B cell (primary cell): ENCODE measurements at regions not wholly inside any gene's neighbourhood (a gene's known extent, or its start where the extent isn't known, plus 50 kb on each side); places are given as distances from the start of the nearest gene placed in this dataset.

ENCODE experiments used
- ATAC-seq: fragments of 200-7000 bp; cut with Tn5 transposase; one replicate; pipeline ENCODE4 v1.10.0; 2021; ENCODE audit warnings: low read depth, mild to moderate bottlenecking, moderate number of reproducible peaks, moderate library complexity
- CTCF ChIA-PET: fragments of 350-600 bp; sonication (Branson Sonifier 250); formaldehyde crosslinking; loops from one replicate; lab custom pipeline; 2021; ENCODE audit warnings: antibody characterized with exemption, inconsistent platforms; lab: Charles Lee
- POLR2A ChIA-PET: fragments of 350-600 bp; sonication (Branson Sonifier 250); formaldehyde crosslinking; loops from one replicate; lab custom pipeline; 2021; ENCODE audit warnings: antibody characterized with exemption; lab: Charles Lee
- DNase-seq: peaks from one replicate; pipeline ENCODE4 v3.0.0; 2013
- H2AFZ ChIP-seq: 2 replicates; pipeline ENCODE4 v1.6.1; 2012; ENCODE audit warnings: mild to moderate bottlenecking, low read depth, low read length; ENCODE audit not compliant: insufficient read depth, poor library complexity, severe bottlenecking
- H3K27ac ChIP-seq, 2 donors: 1 replicate in 1 of 2; 2 replicates in 1 of 2; pipeline ENCODE4 v1.5.1; 2012 to 2013; ENCODE audit warnings: low read length in 2 of 2, mild to moderate bottlenecking in 2 of 2, moderate library complexity in 1 of 2
- H3K27me3 ChIP-seq, 4 experiments: fragments of 200-600 bp in 1 of 4; sonication (generic) in 1 of 4; replicated peaks in 1 of 4; 1 replicate in 2 of 4; 2 replicates in 2 of 4; pipeline versions ENCODE4 v1.6.1 to v1.7.0; 2013 to 2016; ENCODE audit warnings: low read length in 3 of 4, mild to moderate bottlenecking in 2 of 4, mixed read lengths in 1 of 4, moderate library complexity in 1 of 4; ENCODE audit not compliant: insufficient read depth in 4 of 4, control insufficient read depth in 3 of 4; ENCODE audit errors: control extremely low read depth in 1 of 4
- H3K36me3 ChIP-seq, 2 experiments: replicated peaks in 1 of 2; 1 replicate in 1 of 2; 2 replicates in 1 of 2; pipeline versions ENCODE4 v1.6.1 to v1.7.1; 2013; ENCODE audit warnings: low read length in 1 of 2; ENCODE audit not compliant: insufficient read depth in 2 of 2, control insufficient read depth in 1 of 2; ENCODE audit errors: control extremely low read depth in 1 of 2, extremely low read depth in 1 of 2
- H3K4me1 ChIP-seq, 2 donors: fragments of 200-600 bp in 1 of 2; sonication (generic) in 1 of 2; 1 replicate in 1 of 2; 2 replicates in 1 of 2; pipeline versions ENCODE4 v1.5.1 to v1.6.1; 2013 to 2017; ENCODE audit warnings: low read length in 2 of 2; ENCODE audit not compliant: control insufficient read depth in 2 of 2, insufficient read depth in 2 of 2
- H3K4me2 ChIP-seq: replicated peaks from 2 replicates; pipeline ENCODE3; 2012; ENCODE audit warnings: mild to moderate bottlenecking, low read depth, low read length; ENCODE audit not compliant: poor library complexity, severe bottlenecking
- H3K4me3 ChIP-seq, 5 experiments: fragments of 200-600 bp in 1 of 5; sonication (generic) in 1 of 5; 1 replicate in 3 of 5; 2 replicates in 2 of 5; pipeline versions ENCODE4 v1.5.1 to v1.7.0; 2011 to 2016; ENCODE audit warnings: low read length in 4 of 5, mild to moderate bottlenecking in 4 of 5, low read depth in 2 of 5, control low read depth in 1 of 5, moderate library complexity in 1 of 5; ENCODE audit not compliant: insufficient read depth in 1 of 5; ENCODE audit errors: control extremely low read depth in 1 of 5, extremely low read depth in 1 of 5
- H3K79me2 ChIP-seq: fragments of 200-600 bp; sonication (generic); one replicate; pipeline ENCODE4 v1.6.0; 2016; ENCODE audit warnings: low read length; ENCODE audit not compliant: control insufficient read depth, insufficient read depth
- H3K9ac ChIP-seq: fragments of 200-600 bp; sonication (generic); 2 replicates; pipeline ENCODE4 v1.6.1; 2017; ENCODE audit warnings: mild to moderate bottlenecking, low read length, moderate library complexity
- H3K9me3 ChIP-seq, 3 donors: one replicate each; pipeline versions ENCODE4 v1.6.1 to v1.7.1; 2013; ENCODE audit warnings: low read length in 2 of 3; ENCODE audit not compliant: control insufficient read depth in 2 of 3, insufficient read depth in 1 of 3; ENCODE audit errors: control extremely low read depth in 1 of 3
- H4K20me1 ChIP-seq: 2 replicates; pipeline ENCODE4 v1.6.0; 2012; ENCODE audit warnings: mild to moderate bottlenecking, low read length; ENCODE audit not compliant: insufficient read depth, control insufficient read depth, poor library complexity, severe bottlenecking
- H3K27ac Mint-ChIP-seq: one replicate; pipeline ENCODE4 v1.8.0; 2021; ENCODE audit warnings: mixed read lengths
- H3K27me3 Mint-ChIP-seq: one replicate; pipeline ENCODE4 v1.8.0; 2021; ENCODE audit warnings: mixed read lengths
- H3K4me1 Mint-ChIP-seq: one replicate; pipeline ENCODE4 v1.8.0; 2021; ENCODE audit warnings: mixed read lengths
- H3K4me3 Mint-ChIP-seq: one replicate; pipeline ENCODE4 v1.8.0; 2021; ENCODE audit warnings: mixed read lengths
- H3K9me3 Mint-ChIP-seq: one replicate; pipeline ENCODE4 v1.8.0; 2022; ENCODE audit warnings: mixed read lengths; ENCODE audit not compliant: insufficient read depth
- EZH2 ChIP-seq: IDR thresholded peaks from 2 replicates; pipeline ENCODE4 v1.6.1; 2012; ENCODE audit warnings: borderline replicate concordance, low read depth, mild to moderate bottlenecking, moderate library complexity, low read length; ENCODE audit not compliant: insufficient read depth, poor library complexity, severe bottlenecking
- WGBS: methylation state at CpG from one replicate; pipeline ENCODE4 v1.1.5; 2013; ENCODE audit warnings: missing lambda C conversion rate; ENCODE audit not compliant: insufficient coverage; 5-methylcytosine and 5-hydroxymethylcytosine counted together
- intact Hi-C: fragments of 100-400 bp; cut with micrococcal nuclease; formaldehyde crosslinking; loops from one replicate; pipeline ENCODE4 v1.10.0; 2022
- TF ChIP-seq, protein P1 (sequence below): fragments of 200-600 bp; IDR thresholded peaks from one replicate; pipeline ENCODE4 v1.8.0; 2022; ENCODE audit warnings: antibody characterized with exemption, mild to moderate bottlenecking

DNA sequence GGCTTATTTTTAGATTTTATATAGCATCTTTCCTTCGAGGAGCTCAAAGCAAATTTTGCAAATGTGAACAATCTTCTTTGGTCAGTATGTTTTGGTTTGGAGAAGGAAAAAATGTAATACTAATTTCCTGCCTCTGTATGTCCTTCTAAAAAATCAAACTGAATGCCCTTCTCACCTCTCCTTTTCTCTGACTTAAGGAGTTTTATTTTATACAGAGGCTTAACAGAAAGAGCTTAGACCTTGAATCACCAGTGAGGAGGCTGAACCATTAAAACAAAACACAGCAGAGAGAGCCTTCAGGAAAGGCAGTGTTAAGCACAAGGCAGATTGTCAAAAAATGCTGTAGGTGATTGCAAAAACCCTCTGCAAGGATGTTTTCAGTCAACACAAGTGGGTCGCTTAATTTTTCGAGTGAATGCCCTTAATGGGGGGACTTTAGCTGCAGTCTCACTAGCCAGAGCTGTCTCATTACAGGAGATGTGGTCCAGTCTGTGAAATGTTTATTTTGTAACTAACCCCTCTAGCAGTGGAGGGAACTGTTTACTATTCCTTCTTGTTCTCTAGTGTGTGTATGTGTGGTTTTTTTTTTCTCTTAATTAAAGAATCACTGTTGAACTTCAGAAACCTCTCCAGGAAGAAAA, 481.3 kb upstream of the CITED2 start:
- no peaks in the 10 kb centered on the region for H3K27me3 ChIP-seq
- Mint-ChIP-seq H3K9me3 (no peaks in the 10 kb centered on the region), H3K4me1 (no peaks in the 10 kb centered on the region), H3K27me3 (no peaks in the 10 kb centered on the region), H3K27ac (no peak overlapping the region), H3K4me3 (no peak overlapping the region)
- ChIA-PET CTCF (no interaction called here), POLR2A (no interaction called here)
- H3K27ac ChIP-seq = no peak overlapping the region
- H3K4me1 ChIP-seq = no peaks in the 10 kb centered on the region
- no peak for DNase-seq
- TF ChIP-seq, protein P1, sequence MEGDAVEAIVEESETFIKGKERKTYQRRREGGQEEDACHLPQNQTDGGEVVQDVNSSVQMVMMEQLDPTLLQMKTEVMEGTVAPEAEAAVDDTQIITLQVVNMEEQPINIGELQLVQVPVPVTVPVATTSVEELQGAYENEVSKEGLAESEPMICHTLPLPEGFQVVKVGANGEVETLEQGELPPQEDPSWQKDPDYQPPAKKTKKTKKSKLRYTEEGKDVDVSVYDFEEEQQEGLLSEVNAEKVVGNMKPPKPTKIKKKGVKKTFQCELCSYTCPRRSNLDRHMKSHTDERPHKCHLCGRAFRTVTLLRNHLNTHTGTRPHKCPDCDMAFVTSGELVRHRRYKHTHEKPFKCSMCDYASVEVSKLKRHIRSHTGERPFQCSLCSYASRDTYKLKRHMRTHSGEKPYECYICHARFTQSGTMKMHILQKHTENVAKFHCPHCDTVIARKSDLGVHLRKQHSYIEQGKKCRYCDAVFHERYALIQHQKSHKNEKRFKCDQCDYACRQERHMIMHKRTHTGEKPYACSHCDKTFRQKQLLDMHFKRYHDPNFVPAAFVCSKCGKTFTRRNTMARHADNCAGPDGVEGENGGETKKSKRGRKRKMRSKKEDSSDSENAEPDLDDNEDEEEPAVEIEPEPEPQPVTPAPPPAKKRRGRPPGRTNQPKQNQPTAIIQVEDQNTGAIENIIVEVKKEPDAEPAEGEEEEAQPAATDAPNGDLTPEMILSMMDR = no peak
- TF ChIP-seq EZH2 = no peak
- H3K4me3 ChIP-seq = no peak overlapping the region
- no peak overlapping the region for H3K4me2 ChIP-seq
- WGBS = no CpG with 5 or more reads among the region's 3 CpGs
- H3K79me2 ChIP-seq = no peaks in the 10 kb centered on the region
- H3K9ac ChIP-seq = no peak overlapping the region
- H3K9me3 ChIP-seq = no peaks in the 10 kb centered on the region
- no peaks in the 10 kb centered on the region for H4K20me1 ChIP-seq
- intact Hi-C loops = no loop called here
- H2AFZ ChIP-seq = no peak overlapping the region
- no peak for ATAC-seq
- no peaks in the 10 kb centered on the region for H3K36me3 ChIP-seq

DNA sequence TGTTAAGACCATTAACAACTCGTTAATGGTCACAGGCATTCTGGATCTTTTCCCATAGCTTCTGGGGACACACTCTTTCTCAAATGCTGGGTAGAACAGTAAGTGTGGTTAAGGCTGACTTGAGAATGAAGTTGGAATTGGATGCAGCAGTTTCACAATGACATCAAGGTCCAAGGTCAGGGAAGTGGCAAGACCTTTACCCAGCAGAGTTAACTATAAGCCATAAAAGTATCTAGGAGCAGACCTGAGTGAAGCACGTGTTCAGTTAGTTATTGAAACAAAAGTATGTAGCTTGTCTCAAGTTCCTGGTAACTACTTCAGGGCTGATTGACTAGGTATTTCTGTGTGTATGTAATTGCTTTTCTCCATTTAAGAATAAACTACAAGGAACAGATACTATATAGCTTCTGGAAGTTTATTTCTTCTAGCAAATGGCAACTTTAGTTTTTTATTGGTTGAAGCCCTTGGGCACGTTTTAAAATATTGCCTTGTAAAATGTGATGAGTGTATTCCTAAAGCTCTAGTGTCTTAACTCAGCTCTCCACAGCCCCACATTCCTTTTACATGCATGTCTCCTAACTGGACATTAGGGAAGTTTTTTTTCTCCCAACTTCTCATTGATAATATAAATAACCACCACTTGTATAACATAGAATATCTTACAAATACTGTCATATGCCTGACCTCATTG, 479.0 kb upstream of the CITED2 start:
- H3K36me3 ChIP-seq = no peaks in the 10 kb centered on the region
- H3K4me2 ChIP-seq = no peak overlapping the region
- H3K27me3 ChIP-seq = no peaks in the 10 kb centered on the region
- no peaks in the 10 kb centered on the region for H3K4me1 Mint-ChIP-seq
- no peaks in the 10 kb centered on the region for H3K4me1 ChIP-seq
- H3K4me3 Mint-ChIP-seq = no peak overlapping the region
- H3K27ac Mint-ChIP-seq = no peak overlapping the region
- no peaks in the 10 kb centered on the region for H3K9me3 Mint-ChIP-seq
- ChIA-PET POLR2A (no interaction called here), CTCF (interaction anchor here (0.9 kb wide), 1 partner anchor 28 kb away, joined by 3 read pairs; no protein-coding TSS in a partner anchor)
- H4K20me1 ChIP-seq = no peaks in the 10 kb centered on the region
- DNase-seq = no peak
- intact Hi-C loops = no loop called here
- peaks cover 0 to 4% (median 0%) of the 10 kb centered on the region in 3 donors for H3K9me3 ChIP-seq
- H2AFZ ChIP-seq = no peak overlapping the region
- ATAC-seq = no peak
- no peak for TF ChIP-seq EZH2
- TF ChIP-seq, protein P1 = no peak
- H3K4me3 ChIP-seq = no peak overlapping the region
- H3K27me3 Mint-ChIP-seq = no peaks in the 10 kb centered on the region
- H3K9ac ChIP-seq = no peak overlapping the region
- WGBS = no CpG with 5 or more reads among the region's 3 CpGs
- H3K79me2 ChIP-seq = no peaks in the 10 kb centered on the region
- no peak overlapping the region for H3K27ac ChIP-seq
